ENCODE measurements at regions not wholly inside any gene's neighbourhood (a gene's known extent, or its start where the extent isn't known, plus 50 kb on each side); places are given as distances from the start of the nearest gene placed in this dataset.
"Not testable (repeated sequence)": the region's sequence is repeated elsewhere in the genome, so short reads cannot be mapped to it uniquely, and the experiment has no call there.

DNA sequence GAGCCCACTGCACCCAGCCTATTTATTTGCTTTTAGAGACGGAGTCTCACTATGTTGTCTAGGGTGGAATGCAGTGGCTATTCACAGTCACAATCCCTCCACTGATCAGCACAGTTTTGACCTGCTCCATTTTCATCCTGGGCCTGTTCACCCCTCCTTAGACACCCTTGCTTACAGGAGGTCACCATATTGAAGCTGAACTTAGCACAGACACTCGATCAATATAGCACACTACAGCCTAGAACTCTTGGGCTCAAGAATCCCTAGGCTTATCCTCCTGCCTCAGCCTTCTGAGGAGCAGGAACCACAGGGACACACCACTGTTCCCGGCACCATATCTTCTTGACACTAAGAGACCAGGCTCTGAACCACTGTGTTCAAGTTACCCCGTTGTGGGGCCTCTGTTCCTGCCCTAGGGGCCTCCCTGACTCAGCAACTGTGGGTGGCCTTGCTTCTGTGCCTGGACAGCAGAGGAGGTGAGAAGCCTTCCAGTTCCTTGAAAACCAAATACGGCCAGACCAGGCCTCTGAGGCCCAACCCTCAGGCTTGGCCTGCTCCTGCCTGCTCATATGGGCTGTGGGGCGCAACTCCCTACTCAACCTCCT, 445.8 kb downstream of the GOLGA6L6 start:
- H3K9me2 ChIP-seq (replicated peaks; ENCODE audit: low read length); POLR2A ChIA-PET (ENCODE audit: unreplicated experiment); BruUV-seq (replicated peaks); H3K79me2 ChIP-seq (ENCODE audit: low read length); H3K27me3 ChIP-seq (ENCODE audit: low read length); H3K27ac ChIP-seq (ENCODE audit: low read length); ATAC-seq; H3K4me1 ChIP-seq (ENCODE audit: insufficient read depth, low read length); H3F3A ChIP-seq (ENCODE audit: low read length, unreplicated experiment); DNase-seq; H3K4me2 ChIP-seq (ENCODE audit: low read length); H3K4me3 ChIP-seq (ENCODE audit: low read length); H3K36me3 ChIP-seq (ENCODE audit: low read depth, low read length); H3K9ac ChIP-seq (ENCODE audit: low read length); H2AFZ ChIP-seq (ENCODE audit: low read length); H3K9me3 ChIP-seq (ENCODE audit: low read length); intact Hi-C loops (cut with micrococcal nuclease); H4K20me1 ChIP-seq (ENCODE audit: low read length); CTCF ChIA-PET: not testable (repeated sequence)

DNA sequence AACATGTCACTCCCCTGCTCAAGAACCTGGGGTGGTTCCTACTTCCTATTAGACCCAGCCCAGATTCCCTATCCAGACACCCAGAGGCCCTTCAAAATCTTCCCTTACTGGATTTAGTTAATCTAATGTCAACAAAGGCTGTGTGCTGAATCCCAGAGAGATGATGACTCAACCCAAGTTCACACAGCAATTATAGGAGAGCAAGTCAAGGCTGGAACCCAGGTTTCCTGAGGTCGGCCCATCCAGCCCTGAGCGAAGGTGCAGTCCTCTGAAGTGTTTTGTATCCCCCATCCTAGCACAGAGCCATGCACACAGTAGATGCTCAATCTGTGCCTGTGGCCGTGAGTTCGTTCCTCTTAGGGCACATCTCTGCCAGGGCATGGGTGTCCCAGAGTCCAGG, 452.1 kb downstream of the GOLGA6L6 start:
- intact Hi-C loops (cut with micrococcal nuclease); H3K9me2 ChIP-seq (replicated peaks; ENCODE audit: low read length); H3K9ac ChIP-seq (ENCODE audit: low read length); BruUV-seq (replicated peaks); H2AFZ ChIP-seq (ENCODE audit: low read length); H3K27ac ChIP-seq (ENCODE audit: low read length); DNase-seq; H3K4me1 ChIP-seq (ENCODE audit: insufficient read depth, low read length); H3K4me3 ChIP-seq (ENCODE audit: low read length); H3K79me2 ChIP-seq (ENCODE audit: low read length); H3F3A ChIP-seq (ENCODE audit: low read length, unreplicated experiment); POLR2A ChIA-PET (ENCODE audit: unreplicated experiment); H3K36me3 ChIP-seq (ENCODE audit: low read depth, low read length); H4K20me1 ChIP-seq (ENCODE audit: low read length); CTCF ChIA-PET; H3K9me3 ChIP-seq (ENCODE audit: low read length); H3K27me3 ChIP-seq (ENCODE audit: low read length); H3K4me2 ChIP-seq (ENCODE audit: low read length): not testable (repeated sequence)
- peak; percentile 43 for ATAC-seq

DNA sequence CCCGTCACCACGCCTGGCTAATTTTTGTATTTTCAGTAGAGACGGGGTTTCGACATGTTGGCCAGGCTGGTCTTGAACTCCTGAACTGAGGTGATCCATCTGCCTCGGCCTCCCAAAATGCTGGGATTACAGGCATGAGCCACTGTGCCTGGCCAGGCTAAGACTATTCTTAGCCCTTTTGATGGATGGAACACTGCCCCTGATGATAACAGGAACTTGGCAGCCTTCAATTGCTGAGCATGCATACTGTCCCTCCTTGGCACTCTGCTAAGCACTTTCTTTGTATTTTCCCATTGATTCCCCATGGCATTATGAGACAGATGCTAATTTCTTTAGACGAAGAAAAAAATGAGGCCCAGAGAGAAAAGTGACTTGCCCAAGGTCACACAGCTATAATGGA, 457.6 kb downstream of the GOLGA6L6 start:
- BruUV-seq (replicated peaks); H2AFZ ChIP-seq (ENCODE audit: low read length); H3K4me1 ChIP-seq (ENCODE audit: insufficient read depth, low read length); ATAC-seq; H3K27ac ChIP-seq (ENCODE audit: low read length); H4K20me1 ChIP-seq (ENCODE audit: low read length); intact Hi-C loops (cut with micrococcal nuclease); H3K36me3 ChIP-seq (ENCODE audit: low read depth, low read length); CTCF ChIA-PET; DNase-seq; H3K4me2 ChIP-seq (ENCODE audit: low read length); H3F3A ChIP-seq (ENCODE audit: low read length, unreplicated experiment); H3K79me2 ChIP-seq (ENCODE audit: low read length); H3K27me3 ChIP-seq (ENCODE audit: low read length); H3K9me3 ChIP-seq (ENCODE audit: low read length); H3K9me2 ChIP-seq (replicated peaks; ENCODE audit: low read length); H3K4me3 ChIP-seq (ENCODE audit: low read length); POLR2A ChIA-PET (ENCODE audit: unreplicated experiment); H3K9ac ChIP-seq (ENCODE audit: low read length): not testable (repeated sequence)

DNA sequence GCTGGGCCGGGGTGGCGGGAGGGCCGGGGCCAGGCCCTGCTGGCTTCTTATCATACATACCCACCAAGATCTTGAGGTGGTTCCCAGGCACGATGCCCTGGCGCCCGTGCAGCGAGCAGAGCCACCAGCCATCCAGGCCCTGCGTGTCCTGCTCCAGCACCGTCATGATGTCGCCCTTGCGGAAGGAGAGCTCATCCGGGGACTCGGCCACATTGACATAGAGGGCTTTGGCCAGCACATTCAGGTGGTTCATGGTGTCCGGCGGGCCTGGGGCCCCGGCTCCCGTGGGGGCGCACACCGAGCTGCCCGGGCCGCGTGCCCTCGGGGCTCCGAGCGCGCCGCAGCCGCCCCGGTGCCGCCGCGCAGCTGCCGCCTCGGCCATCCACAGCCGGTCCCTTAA, 467.5 kb downstream of the GOLGA6L6 start:
- H3K9me3 ChIP-seq (ENCODE audit: low read length); BruUV-seq (replicated peaks); H3K27me3 ChIP-seq (ENCODE audit: low read length); ATAC-seq; CTCF ChIA-PET; POLR2A ChIA-PET (ENCODE audit: unreplicated experiment); H3K79me2 ChIP-seq (ENCODE audit: low read length); H3K9ac ChIP-seq (ENCODE audit: low read length); H4K20me1 ChIP-seq (ENCODE audit: low read length); H3K36me3 ChIP-seq (ENCODE audit: low read depth, low read length); H2AFZ ChIP-seq (ENCODE audit: low read length); H3K4me2 ChIP-seq (ENCODE audit: low read length); intact Hi-C loops (cut with micrococcal nuclease); H3K4me1 ChIP-seq (ENCODE audit: insufficient read depth, low read length); H3K9me2 ChIP-seq (replicated peaks; ENCODE audit: low read length); H3K27ac ChIP-seq (ENCODE audit: low read length); H3F3A ChIP-seq (ENCODE audit: low read length, unreplicated experiment); H3K4me3 ChIP-seq (ENCODE audit: low read length): not testable (repeated sequence)
- DNase-seq, result peak; percentile 0

DNA sequence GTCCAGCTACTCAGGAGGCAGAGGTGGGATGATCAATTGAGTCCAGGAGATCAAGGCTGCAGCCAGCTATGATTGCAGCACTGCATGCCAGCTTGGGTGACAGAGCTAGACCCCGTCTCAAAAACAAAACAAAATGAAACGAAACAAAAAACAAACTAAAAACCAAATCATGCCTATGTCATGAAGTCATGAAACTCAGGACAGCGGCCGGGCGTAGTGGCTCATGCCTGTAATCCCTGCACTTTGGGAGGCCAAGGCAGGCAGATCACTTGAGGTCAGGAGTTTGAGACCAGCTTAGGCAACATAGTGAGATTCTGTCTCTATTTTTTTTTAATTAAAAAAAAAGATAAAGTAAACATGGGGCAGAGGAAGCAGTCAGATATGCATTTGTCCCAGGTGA, 472.6 kb downstream of the GOLGA6L6 start:
- H4K20me1 ChIP-seq (ENCODE audit: low read length); CTCF ChIA-PET; H3K27ac ChIP-seq (ENCODE audit: low read length); H3K27me3 ChIP-seq (ENCODE audit: low read length); POLR2A ChIA-PET (ENCODE audit: unreplicated experiment); H3K4me2 ChIP-seq (ENCODE audit: low read length); ATAC-seq; H2AFZ ChIP-seq (ENCODE audit: low read length); DNase-seq; H3K9ac ChIP-seq (ENCODE audit: low read length); BruUV-seq (replicated peaks); H3K79me2 ChIP-seq (ENCODE audit: low read length); intact Hi-C loops (cut with micrococcal nuclease); H3K9me3 ChIP-seq (ENCODE audit: low read length); H3K36me3 ChIP-seq (ENCODE audit: low read depth, low read length); H3F3A ChIP-seq (ENCODE audit: low read length, unreplicated experiment); H3K4me3 ChIP-seq (ENCODE audit: low read length); H3K4me1 ChIP-seq (ENCODE audit: insufficient read depth, low read length); H3K9me2 ChIP-seq (replicated peaks; ENCODE audit: low read length): not testable (repeated sequence)

DNA sequence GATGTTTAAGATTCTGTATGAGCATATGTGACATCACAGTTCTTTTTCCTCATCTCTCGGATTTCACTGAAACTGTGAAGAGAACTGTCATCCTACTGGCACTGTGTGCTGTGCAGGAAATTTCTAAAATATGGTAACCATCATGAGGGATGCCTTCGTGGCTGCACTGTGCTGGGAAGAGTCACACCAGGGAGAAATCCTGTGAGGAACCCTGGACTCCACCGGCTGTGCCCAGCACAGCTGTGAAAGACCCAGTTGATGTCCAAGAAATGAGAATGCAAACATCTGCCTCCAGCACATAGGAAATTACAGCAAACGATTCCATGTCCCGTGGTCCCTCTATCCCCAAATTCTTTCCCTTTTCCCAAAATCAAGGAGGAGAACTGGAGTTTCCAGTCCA, 475.4 kb downstream of the GOLGA6L6 start:
- BruUV-seq (replicated peaks); H3F3A ChIP-seq (ENCODE audit: low read length, unreplicated experiment); H3K27me3 ChIP-seq (ENCODE audit: low read length); H2AFZ ChIP-seq (ENCODE audit: low read length); ATAC-seq; CTCF ChIA-PET; H3K9ac ChIP-seq (ENCODE audit: low read length); H3K4me2 ChIP-seq (ENCODE audit: low read length); H3K27ac ChIP-seq (ENCODE audit: low read length); H3K79me2 ChIP-seq (ENCODE audit: low read length); POLR2A ChIA-PET (ENCODE audit: unreplicated experiment); intact Hi-C loops (cut with micrococcal nuclease); H3K9me3 ChIP-seq (ENCODE audit: low read length); H3K36me3 ChIP-seq (ENCODE audit: low read depth, low read length); H3K9me2 ChIP-seq (replicated peaks; ENCODE audit: low read length); H4K20me1 ChIP-seq (ENCODE audit: low read length); H3K4me3 ChIP-seq (ENCODE audit: low read length); H3K4me1 ChIP-seq (ENCODE audit: insufficient read depth, low read length): not testable (repeated sequence)
- DNase-seq, result peak; percentile 0

DNA sequence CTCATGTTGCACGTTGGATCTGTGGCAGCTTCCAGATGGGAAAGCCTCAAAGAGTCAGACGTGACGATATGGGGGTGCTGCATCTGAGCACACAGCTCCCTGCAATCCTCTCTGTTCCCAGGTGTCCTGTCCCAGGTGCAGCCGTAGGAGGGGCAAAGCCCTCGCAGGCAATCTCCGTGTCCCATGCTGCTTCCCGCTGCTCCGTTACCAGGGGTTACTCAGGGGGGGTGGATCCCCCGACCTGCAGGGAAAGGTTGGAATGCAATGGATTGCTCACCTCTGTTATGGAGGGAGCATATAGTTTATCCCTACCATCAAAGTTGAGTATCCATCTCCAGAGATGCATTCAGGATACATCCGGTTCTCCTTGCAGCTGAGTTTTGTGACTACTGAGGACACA, 476.1 kb downstream of the GOLGA6L6 start:
- H4K20me1 ChIP-seq (ENCODE audit: low read length); DNase-seq; CTCF ChIA-PET; intact Hi-C loops (cut with micrococcal nuclease); POLR2A ChIA-PET (ENCODE audit: unreplicated experiment); H3K4me3 ChIP-seq (ENCODE audit: low read length); H3K9me2 ChIP-seq (replicated peaks; ENCODE audit: low read length); H3K36me3 ChIP-seq (ENCODE audit: low read depth, low read length); H2AFZ ChIP-seq (ENCODE audit: low read length); H3K27me3 ChIP-seq (ENCODE audit: low read length); H3K27ac ChIP-seq (ENCODE audit: low read length); H3K4me2 ChIP-seq (ENCODE audit: low read length); H3K79me2 ChIP-seq (ENCODE audit: low read length); H3K9ac ChIP-seq (ENCODE audit: low read length); ATAC-seq; BruUV-seq (replicated peaks); H3K4me1 ChIP-seq (ENCODE audit: insufficient read depth, low read length); H3F3A ChIP-seq (ENCODE audit: low read length, unreplicated experiment); H3K9me3 ChIP-seq (ENCODE audit: low read length): not testable (repeated sequence)
